HG03439 (cell line): ENCODE measurements at regions not wholly inside any gene's neighbourhood (a gene's known extent, or its start where the extent isn't known, plus 50 kb on each side); places are given as distances from the start of the nearest gene placed in this dataset.

ENCODE experiments used
- ATAC-seq: cut with Tn5 transposase; IDR thresholded peaks from one replicate; pipeline ENCODE4 v1.9.1; 2021; ENCODE audit warnings: mild to moderate bottlenecking, moderate library complexity; ENCODE audit not compliant: unreplicated experiment

DNA sequence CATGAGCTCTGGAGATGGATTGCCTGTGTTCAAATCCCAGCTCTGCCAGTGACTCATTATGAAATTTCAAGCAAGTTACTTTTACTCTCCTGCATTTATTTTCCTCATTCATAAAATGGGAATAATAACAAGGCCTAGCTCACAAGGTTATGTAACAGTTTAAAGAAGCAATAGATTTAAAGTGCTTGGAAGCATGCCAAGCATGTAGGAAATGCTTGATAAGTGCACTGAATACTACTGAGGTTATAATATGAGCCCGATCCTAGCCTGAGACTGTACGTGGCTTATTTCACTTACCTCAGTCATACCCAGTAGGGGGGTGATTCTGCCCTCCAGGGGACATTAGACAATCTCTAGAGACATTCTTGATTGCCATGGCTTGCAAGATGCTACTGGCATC, 734.1 kb upstream of the WWC1 start:
- no peak for ATAC-seq

DNA sequence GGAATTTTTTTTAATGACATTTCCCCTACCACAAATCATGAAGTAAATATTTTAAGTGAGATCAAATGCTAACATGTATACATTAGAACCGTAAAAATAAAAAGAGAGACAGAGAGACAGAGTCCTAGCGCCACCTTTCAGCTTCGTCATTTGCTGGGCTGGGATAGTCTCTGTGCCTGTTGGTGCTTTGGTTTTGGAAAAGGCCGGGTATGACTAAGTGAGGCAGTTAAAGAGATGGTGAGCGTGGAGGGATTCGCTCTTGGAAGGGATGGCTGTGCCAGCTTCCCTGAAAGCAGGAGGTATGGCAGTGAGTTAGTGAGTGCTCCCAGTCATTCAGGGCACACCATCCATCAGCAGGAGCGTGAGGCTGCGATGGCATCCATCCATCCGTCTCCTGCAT, 729.6 kb upstream of the WWC1 start:
- ATAC-seq, result no peak

DNA sequence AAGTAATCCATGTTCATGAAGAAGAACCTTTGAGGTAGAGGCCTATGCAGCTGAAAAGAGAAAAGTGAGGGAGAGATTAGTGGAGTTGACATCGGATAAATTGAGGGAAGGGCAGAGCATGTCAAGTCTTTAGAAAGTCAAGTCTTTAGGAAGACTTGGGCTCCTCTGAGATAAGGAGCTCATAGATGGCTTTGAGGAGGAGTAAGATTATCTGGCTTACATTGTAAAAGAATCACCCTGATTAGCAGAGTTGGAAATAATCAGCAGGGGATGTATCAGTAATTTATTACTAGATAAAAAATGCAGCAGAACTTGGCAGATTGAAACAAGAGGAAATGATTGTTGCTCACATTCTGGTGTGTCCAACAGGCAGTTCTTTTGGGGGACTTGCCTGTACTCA, 727.2 kb upstream of the WWC1 start:
- ATAC-seq, result no peak

DNA sequence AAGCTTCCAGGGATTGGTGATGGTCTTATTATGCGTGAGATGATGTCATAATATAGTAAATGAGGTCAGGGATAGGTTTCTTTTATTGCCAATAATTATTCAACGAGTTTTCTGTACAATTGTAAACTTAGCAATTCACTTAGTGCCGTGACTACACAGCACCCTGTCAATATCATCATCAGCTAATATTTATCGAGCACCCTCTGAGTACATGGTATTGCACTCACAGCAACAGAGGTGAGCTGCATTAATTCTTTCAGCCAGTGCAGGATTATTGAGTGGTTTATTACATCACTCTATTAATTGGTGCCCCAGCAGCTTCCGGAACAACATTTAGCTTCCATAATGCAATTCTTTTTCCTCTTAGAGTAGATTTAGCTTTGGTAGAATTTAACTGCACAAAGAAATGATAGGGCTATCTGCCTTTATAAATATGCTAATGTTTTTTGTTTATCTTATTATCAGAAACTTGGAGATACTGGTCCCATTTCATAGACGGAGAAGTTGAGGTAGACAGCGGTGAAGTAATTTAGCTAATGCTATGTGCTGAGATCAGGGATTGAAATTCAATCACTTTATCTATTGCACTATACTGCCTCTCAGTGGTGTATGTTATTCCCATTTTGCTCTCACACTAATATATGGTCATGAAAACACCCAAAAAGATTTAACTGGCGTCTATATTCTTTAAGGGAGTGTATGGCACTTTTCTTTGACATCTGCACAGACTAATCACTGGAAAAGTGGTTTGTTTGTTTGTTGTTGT, 726.1 kb upstream of the WWC1 start:
- ATAC-seq, result no peak

DNA sequence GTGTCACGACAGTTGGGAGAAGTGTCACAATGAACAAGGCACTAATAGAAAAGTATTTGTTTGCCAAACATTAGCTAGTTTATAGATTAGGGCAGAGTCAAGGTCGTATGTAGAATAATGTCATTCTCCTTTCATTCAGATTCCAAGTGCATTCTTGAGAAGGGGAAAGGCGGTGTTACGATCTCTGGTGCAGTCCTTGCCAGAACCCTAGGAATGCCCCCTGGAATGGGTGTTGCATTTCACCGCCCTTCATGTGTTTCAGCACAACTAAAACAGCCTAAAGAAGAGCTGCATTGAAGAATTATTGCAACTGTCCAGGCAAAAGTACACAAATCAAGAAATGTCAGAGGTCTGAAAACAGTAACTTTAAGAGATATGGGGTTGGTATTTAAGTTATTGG, 721.0 kb upstream of the WWC1 start:
- ATAC-seq, result no peak

DNA sequence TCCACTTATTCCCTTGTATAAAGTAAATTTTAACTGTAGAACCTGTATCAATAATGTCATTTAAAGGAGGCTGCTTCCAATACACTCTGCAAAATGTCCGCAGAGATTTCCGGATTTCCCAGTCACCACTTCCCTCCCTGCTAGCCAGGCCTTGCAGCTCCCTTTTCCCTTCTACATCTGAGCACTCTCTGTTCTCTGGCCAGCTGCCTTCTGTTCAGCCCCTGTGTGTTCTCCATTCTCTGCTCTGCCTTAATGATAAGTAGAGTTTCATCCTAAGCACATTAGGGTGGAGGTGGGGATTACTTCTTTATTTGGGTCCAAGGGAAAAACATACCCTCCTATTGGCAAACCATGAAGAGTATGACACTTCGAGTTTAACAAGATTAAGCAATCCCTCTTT, 719.6 kb upstream of the WWC1 start:
- no peak for ATAC-seq

DNA sequence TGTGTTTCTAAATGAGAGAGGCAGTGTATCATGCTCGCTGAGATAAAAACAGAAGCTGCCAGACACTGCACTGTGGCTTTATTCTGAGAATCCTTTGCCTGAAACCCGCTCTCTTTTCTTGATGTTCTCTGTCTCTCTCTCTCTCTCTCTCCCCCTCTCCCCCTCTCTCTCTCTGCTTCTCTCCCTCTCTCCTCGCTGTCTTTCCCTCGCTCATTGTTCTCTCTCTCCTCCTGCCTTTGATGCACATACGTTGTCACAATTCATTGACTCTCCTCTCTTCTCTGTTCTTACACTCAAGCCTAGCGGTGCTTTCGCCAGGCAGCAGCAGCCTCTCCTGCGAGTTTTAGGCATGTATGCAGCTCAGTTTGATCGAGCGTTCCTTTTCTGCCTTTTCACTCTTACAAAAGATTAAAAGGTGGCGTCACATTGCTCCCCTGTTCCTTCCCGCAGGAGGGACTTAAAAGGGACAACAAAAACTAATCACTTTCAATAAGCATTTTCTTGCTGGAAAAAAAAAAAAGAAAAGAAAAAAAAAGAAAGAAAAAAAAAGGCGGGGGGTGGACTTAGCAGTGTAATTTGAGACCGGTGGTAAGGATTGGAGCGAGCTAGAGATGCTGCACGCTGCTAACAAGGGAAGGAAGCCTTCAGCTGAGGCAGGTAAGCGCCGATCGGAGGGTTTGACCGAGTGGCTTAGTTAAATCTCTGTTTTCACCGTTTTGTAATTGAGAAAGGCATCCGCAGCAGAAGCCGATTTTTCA, 717.9 kb upstream of the WWC1 start:
- no peak for ATAC-seq

DNA sequence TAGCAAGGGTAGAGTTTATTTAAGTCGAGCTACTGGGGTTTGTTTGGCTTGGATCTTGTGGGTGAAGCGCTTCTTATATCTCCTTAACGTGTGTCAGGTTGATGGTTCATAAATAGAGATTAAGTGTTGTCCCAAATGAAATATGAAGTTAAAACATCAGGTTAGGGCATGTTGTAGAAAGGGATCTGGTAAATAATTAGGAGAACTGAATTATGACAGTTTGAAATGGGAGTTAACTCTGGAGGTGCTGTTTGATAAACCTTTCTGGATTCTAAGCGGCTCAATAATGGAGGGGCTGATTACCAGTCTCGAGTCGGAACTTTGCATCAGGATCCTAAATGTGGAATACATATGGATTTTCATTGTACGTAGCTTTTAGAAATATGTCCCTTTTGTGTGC, 717.0 kb upstream of the WWC1 start:
- ATAC-seq, result no peak

DNA sequence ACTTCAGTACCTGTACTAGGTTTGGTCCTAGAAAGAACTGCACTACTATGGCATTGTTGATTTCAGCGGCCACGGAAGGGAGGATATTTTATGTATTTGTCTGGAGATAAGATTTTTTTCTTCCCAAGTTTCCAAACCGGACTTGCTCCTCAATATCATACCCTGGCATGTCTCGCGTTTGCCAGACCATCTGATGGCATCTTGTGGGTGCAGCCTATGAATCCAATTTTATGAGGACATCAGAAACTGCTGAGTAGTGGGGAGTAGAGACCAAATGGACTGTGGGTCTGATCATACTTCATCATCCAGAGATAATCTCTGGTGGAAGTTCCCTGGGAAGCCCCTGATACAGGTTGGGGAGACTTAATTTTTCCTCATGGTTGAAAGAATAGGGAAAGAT, 716.1 kb upstream of the WWC1 start:
- no peak for ATAC-seq

DNA sequence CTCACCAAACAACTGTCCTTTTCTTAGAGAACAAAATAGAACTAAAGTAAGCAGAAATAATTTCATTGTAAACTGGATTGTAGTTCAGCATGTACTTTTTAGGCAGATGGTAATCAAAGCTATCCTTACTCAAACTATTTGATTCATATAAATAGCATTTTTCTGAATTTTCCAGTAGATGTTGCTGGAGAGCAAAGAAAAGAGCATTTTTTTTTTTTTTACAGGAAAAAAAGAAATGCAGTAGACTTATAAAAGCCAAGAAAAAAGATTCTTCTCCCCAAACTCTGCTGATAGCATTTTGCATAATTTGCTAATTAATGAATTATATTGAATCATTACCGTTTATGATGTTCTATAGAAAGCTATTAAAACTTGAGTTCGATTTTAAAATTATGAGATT, 715.3 kb upstream of the WWC1 start:
- ATAC-seq, result no peak

DNA sequence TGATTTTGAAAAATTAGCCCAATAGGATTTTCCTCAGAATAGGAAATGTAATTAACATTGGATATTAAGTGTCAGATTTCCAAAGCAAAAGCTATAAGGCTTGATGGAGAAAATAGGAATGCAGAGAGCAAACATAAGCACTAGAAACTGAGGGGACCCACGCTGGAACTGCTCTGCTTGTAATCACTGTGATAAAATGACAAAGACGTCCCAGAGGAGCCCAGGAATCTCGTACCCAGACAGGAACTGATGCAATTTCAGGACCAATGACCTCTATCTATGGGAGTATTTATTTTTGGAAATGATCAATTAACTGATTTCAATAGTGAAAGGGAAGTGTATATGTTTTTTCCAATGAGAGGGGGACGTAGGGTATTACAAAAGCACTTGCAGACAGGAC, 714.5 kb upstream of the WWC1 start:
- ATAC-seq, result no peak

DNA sequence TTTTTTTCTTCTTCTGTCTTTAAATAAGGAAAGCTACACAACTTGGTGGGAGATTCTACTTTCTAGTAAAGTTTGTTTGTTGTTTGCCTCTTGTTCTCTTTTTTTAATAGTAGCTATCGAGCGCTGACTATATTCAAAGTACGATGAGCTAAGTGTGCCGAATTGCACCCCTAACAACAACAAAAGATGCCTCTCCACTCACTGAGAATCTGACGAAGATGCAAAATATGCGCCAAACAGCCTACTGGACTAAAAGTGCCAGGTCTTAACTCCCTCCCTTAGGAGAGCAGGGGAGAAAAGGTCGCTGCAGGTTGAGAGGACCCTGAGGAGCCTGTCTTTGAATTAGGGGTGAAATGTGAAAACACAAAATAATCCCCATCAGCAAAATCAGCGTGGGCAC, 713.8 kb upstream of the WWC1 start:
- no peak for ATAC-seq

DNA sequence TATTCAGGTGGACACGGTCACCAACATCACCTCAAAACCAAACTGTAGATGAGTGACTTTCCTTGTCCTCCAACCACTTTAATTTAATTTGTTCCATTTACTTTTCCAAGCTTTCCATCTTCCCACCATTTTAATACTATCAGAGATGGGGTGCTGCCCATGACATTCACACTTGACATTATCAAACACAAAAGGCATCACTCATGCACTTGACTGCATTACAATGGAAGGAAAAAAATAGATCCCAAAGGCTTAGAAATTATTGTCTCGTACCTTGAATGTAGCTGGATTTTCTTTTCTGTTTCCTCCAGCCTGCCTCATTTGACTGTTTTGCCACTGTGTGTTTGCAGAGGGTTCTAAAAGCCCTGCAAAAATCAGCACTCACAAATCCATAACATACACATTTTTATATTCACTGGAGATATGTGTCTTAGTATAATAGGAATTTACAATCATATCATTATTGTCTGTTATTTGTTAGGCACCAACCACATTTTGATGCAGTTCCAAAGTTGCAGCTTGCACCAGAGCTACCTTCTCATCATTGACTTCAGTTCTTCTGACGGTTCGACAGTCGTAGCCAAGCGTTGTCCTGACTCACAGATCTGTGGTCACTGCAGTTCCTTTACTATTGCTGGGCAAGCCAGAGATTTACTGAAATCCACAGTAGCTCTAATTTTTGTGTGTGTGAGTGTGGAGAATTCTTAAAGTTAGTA, 712.3 kb upstream of the WWC1 start:
- no peak for ATAC-seq

DNA sequence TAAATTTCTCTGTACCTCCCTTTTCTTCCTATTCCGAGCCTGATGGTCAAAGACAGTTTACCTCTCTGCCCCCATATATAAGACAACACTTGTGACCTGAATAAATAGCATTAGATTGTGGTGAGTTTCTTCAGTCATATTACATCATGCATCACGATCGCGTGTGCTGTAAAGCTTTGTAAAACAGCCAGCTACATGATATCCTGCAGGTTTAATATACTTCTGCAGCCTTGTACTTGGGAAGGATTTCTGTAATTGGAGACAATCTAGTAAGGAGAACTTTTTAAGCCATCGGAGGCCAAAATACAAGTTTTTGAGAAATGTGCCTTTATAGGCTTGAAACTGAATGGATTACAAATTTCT, 711.8 kb upstream of the WWC1 start:
- ATAC-seq, result no peak

DNA sequence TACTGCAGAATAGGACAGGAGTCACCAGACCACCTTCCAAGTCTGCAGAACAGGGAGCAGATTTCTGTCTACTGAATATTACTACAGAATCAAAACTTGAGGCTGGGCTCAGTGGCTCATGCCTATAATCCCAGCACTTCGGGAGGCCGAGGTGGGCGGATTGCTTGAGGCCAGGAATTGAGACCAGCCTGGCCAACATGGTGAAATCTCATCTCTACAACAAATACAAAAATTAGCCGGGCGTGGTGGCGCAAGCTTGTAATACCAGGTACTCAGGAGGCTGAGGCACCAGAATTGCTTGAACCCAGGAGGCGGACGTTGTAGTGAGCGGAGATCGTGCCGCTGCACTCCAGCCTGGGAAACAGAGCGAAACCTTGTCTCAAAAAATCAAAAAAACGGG, 710.8 kb upstream of the WWC1 start:
- no peak for ATAC-seq

DNA sequence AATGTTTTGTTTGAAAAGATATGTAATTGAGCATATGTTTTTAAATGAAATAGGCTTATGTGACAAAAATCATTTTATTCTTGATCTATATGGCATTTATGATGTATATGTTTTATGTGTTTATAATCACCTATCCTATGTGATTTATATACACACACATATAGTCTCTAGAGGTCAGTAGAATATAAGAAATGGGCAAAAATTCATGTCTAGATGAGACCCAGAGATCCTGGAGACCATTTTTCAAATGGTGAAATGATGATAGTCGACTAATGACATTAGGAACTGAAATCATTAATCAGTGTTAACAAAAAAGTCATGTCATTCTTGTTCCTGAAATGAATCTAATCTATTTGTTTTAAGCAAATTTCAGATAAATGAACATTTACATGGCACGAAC, 709.2 kb upstream of the WWC1 start:
- ATAC-seq, result no peak

DNA sequence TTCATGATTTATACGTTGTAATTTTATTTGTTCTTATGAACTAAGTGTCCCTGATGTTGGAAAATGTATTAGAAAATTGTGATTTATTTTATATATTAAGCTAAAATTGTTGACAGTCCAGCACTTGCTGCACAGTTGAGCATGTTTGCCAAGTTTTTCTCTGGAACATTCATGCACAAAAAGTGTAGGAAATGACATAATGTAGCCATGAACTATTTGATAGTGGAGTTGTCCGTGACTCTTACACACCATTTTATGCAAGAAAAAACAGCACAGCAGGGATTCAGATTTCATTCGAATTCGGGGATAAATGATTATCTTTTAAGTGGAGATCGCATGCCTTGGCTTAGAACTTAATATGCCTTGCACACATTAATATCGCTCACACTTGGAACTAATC, 708.6 kb upstream of the WWC1 start:
- no peak for ATAC-seq

DNA sequence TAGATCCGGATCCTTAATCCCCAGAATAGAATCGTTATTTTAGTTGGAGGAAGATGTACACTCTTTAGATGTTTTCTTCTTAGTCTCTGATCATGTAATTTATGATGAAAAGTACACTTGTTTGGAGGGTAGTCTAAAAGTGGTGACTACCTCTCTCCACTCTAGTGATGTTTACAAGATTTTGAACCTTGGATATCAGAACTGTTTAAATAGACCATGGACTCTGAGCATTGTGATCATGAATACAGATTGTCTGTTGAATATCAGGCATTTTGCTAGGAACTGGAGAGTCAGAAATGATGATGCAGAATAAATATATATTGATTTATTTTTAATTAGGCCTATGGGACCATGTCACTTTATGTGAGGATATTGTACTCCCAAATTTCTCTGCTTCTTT, 706.3 kb upstream of the WWC1 start:
- no peak for ATAC-seq

DNA sequence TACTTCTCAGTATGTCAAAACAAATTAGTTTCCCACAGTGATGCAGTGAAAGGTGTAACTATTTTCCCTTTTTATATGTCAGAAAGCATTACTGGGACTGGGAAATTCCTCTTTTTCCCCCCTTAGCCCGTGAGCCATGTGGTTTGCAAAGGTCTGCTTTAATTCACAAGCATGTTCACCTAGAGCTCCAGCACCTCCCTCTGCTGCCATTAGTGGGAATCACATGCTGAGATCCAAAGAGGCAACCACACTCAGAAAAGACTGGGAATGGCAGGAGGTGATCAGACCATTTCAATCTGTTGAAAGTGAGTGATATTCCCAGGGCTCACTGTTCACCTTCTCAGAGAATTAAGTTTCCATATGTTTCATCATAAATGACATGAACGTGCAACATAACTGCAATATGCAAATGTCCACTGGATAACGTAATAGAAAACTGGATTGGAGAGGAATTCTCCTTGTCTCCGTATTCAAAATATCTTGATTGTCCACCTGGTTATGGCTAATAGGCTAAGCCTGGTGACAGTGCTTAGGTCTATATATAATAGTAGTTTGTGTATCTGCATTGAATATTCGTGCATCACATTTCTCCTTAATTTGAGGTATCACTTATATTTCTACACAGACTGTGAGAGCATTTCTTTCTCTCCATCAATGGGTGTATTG, 703.5 kb upstream of the WWC1 start:
- ATAC-seq, result no peak

DNA sequence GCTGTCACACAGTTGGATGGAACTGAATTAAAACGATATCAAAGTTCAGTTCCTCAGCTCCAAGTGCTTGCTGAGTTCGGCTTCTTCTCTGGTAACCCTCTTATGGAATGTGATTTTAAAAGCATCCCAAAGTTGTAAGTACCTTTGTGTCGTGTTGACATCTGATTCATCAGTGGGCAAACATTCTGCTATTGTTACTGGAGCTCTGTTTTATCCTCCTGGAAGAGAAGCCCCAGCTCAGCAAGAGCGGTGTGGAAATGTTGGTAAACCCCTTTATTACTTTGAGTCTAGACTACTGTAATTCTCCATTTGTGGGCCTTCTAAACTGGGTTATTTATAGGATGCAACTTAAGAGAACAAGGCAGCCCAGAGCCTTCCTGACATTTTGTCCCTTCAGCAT, 699.3 kb upstream of the WWC1 start:
- no peak for ATAC-seq

DNA sequence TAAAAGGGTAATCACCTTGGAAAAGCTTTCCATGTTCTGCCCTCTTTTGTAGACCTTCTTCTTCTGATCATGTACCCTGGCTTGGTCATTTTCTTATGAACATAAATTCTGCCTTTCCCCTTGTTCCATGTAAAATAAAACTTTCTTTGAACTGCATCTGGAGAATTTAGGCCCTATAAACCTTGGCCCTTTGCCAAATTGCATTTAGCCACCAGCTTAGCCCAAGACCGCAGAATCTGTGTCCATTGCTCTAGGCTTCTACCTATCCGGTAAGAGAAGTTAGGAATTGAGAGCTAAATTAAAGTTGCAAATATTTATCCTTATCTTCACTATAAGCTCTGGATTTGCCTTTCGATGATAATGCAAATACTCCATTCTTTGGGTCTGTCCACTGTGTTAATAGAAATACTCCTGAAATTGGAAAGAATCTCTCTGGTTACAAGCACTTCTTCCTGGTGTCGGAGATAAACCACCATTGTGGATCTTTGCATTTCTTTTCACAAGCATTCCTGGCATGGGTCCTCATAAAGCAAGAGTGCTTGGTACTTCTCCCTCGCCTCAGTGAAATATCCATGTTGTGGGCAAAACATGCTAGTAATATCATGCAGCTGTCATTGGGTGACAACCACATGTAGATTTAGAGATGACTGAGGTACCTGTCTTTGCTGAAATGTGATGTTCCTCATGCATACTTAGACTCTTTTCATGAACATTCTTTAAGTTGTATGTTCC, 698.0 kb upstream of the WWC1 start:
- ATAC-seq, result no peak
